GM12874 (cell line): ENCODE measurements at regions not wholly inside any gene's neighbourhood (a gene's known extent, or its start where the extent isn't known, plus 50 kb on each side); places are given as distances from the start of the nearest gene placed in this dataset.

Experiments
- TF ChIP-seq, protein P1 (sequence below): IDR thresholded peaks from 2 replicates; pipeline ENCODE4 v1.5.1; 2011; ENCODE audit warnings: low read depth, mild to moderate bottlenecking, control low read depth, low read length, moderate library complexity; ENCODE audit not compliant: insufficient read depth

DNA sequence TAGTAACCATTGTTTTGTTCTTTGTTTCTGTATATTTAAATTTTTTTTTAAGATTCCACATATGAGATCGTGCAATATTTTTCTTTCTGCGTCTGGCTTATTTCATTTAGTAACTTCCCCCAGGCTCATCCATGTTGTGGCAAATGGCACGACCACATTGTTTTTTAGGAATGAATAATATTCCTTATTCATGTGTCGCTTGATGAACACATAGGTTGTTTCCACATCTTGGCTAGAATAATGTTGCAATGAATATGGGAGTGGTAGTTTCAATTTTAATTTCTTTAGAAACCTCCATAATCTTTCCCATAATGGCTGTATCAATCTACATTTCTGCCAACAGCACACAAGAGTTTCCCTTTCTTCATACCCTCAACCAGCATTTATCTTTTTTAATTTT, 166.8 kb upstream of the NR3C2 start:
- TF ChIP-seq, protein P1, sequence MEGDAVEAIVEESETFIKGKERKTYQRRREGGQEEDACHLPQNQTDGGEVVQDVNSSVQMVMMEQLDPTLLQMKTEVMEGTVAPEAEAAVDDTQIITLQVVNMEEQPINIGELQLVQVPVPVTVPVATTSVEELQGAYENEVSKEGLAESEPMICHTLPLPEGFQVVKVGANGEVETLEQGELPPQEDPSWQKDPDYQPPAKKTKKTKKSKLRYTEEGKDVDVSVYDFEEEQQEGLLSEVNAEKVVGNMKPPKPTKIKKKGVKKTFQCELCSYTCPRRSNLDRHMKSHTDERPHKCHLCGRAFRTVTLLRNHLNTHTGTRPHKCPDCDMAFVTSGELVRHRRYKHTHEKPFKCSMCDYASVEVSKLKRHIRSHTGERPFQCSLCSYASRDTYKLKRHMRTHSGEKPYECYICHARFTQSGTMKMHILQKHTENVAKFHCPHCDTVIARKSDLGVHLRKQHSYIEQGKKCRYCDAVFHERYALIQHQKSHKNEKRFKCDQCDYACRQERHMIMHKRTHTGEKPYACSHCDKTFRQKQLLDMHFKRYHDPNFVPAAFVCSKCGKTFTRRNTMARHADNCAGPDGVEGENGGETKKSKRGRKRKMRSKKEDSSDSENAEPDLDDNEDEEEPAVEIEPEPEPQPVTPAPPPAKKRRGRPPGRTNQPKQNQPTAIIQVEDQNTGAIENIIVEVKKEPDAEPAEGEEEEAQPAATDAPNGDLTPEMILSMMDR = no peak

DNA sequence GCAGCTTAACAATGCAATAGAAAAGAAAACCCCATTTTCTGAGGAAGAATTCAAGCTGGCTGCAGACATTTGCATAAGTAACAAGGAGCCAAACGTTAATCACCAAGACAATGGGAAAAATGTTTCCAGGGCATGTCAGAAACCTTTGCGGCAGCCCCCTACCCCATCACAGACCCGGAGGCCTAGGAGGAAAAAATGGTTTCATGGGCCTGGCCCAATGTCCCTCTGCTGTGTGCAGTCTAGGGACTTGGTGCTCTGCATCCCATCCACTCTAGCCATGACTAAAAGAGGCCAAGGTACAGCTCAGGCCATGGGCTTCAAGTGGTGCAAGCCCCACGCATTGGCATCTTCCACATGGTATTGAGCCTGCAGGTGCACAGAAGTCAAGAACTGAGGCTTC, 147.0 kb upstream of the NR3C2 start:
- TF ChIP-seq, protein P1 = no peak

DNA sequence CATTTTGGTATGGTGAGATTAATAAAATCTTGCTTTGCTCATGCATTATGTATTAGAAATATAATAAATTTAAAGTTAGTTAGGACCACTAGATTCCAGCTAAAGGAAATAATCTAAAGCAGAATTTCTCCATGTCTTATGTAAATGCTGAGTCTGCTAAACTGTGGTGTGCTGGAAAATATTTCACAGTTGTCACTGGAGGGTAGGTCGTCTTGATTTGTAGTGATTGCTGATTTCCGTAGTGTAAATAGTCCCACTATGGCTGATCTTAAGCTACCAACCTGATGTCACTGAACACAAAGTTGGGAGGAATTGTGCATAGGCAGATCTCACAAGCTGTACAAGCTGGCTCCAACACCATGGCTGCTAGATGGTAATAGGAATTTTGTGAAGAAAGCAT, 133.4 kb upstream of the NR3C2 start:
- TF ChIP-seq, protein P1 = no peak

DNA sequence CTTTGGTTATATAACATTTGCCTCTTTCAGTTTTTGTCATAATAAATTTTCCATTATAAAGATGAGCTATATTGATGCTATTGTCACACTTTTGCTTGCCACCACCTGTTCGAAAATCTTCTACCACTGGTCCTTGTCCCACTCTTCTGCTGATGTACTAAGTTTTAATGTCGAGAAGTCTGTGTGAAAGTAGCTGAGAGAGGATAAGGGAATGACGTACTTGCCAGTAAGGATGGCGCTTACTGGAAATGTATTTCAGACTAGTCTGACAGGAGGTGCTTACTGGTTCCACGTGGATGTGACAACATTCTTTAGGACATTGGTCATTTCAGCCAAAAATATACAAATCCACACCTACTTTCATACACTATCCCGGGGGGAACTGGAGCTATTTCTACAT, 132.7 kb upstream of the NR3C2 start:
- TF ChIP-seq, protein P1 = no peak

DNA sequence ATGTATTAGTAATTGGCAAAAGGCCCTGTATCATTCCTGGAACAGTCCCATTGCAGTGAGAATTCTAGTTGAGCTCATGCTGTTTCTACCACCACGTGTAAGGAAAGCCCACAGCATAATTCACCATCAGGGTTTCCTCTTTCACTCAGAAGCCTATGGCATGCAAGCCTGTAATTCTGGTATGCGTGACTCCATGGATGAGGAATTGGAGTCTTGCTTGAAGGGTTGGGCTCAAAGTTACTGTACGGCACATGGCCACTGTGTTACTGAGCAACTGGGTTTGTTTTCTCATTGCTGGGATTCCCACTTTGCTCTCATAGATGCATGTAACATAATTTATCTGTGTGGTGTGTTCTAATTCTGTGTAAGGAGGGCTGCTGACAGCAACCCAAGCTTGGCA, 132.3 kb upstream of the NR3C2 start:
- TF ChIP-seq, protein P1 = no peak

DNA sequence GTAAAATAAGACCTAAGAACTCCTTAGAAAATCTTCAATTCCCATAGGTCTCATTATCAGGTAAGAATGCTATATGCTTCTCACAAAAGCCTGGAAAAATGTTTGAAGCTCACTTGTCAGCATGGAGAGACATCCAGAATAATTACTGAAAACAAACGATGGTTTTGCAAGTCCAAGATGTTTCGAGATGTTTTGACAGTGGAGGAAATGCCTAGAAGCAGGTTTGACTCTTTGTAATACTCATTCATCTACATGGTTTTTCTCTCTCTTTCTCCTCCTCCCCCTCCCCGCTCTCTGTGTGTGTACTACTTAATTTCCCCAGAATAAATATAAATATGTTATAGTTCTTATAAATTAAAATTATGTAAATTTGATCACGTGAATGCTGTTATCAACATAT, 131.9 kb upstream of the NR3C2 start:
- TF ChIP-seq, protein P1 = no peak

DNA sequence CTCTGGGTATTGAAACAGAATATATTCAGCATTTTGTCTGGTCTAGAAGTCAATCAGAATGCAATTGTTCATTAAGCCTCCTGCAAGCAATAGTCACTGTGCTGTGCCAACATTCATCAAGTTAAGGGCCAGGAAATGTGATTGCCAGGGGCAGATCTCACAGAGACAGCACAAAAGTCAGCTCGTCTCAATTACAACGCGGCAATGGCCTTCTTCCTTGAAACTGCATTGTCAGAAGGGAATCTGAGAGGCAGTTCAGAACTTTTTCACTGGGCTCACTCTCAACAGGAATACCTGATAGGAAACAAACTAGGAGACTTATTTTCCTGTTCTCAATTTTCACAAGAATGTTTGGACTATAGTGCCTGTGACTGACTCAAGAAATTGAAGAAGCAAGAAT, 131.1 kb upstream of the NR3C2 start:
- TF ChIP-seq, protein P1 = no peak

DNA sequence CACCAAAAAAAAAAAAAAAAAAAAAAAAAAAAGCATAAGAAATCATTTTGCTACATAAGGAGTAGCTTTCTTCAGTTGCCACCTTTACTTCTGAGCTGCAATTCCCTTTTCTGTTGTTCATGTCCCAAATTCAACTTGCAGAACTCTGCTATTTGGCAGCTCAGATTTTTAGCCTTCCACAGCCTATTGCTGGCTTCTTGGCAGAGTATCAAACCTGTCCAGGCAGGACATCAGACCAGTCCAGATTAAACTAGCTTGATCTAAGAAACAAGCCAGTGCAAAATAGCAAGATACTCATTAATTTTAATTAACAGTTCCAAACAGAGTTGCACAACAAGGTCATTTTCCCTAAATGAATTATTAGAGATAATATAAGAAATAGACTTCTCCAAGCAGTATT, 123.6 kb upstream of the NR3C2 start:
- TF ChIP-seq, protein P1 = no peak
